ENCODE measurements at regions not wholly inside any gene's neighbourhood (a gene's known extent, or its start where the extent isn't known, plus 50 kb on each side); places are given as distances from the start of the nearest gene placed in this dataset.

DNA sequence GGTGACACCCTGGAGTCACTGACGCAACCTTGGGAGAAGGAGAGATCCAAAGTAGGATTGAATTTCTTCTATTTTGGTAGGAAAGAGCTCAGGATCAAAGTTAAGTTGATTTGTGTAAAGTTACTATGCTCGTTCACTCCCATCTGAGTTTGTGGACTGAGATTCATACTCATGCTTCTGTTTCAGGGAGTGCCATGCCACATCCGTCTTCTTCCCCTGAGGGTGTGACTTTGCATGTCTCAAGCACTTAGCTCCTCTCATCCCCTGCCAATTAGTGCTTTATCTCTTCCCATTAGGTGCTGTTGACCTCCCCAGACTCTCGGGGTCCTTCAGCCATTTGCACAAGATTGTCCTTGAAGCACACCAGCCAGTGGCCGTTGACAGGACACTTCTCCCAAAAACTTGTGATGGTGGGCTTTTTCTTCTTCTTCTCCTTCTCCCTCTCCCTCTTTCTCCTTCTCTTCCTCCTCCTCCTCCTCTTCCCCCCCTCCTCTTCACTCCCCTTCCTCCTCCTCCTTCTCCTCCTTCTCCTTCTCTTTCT lies 232.2 kb upstream of the KLF4 start:
- Histone ChIP-seq H3K79me1 (ENCODE audit: low read depth in 1 of 2, low read length in 2 of 2) (no peaks in the 10 kb centered on the region), H2AK5ac (ENCODE audit: low read depth, low read length) (no peak overlapping the region), H3K4me3 (ENCODE audit: insufficient read depth, low read depth, low read length) (no peak overlapping the region), H4K5ac (ENCODE audit: low read depth, low read length) (no peak overlapping the region), H2BK120ac (ENCODE audit: low read depth, low read length) (no peak overlapping the region), H3K4ac (ENCODE audit: low read depth, low read length) (no peak overlapping the region), H2BK20ac (ENCODE audit: low read depth, low read length) (no peak overlapping the region), H4K20me1 (ENCODE audit: insufficient read depth, low read length) (no peaks in the 10 kb centered on the region), H3K23ac (ENCODE audit: low read depth, low read length) (no peak overlapping the region), H3K56ac (ENCODE audit: extremely low read depth, insufficient read depth, low read length) (no peak overlapping the region), H2BK15ac (ENCODE audit: low read depth, low read length) (no peak overlapping the region), H3K27me3 (ENCODE audit: control insufficient read depth, insufficient read depth, low read length) (peaks cover 4% of the 10 kb centered on the region), H2AFZ (replicated peaks; ENCODE audit: low read length, poor library complexity) (no peak overlapping the region), H4K91ac (ENCODE audit: insufficient read depth, low read depth, low read length) (no peak overlapping the region), H3K4me1 (ENCODE audit: control insufficient read depth, insufficient read depth, low read length) (no peaks in the 10 kb centered on the region; the same call in 1 of the 2 replicates), H3K18ac (ENCODE audit: low read depth, low read length) (no peak overlapping the region), H3K36me3 (ENCODE audit: control insufficient read depth, insufficient read depth, low read length) (no peaks in the 10 kb centered on the region), H3K4me2 (ENCODE audit: low read depth, low read length) (no peak overlapping the region), H3K9ac (ENCODE audit: low read depth, low read length) (no peak overlapping the region), H2BK5ac (ENCODE audit: low read depth, low read length, poor library complexity, severe bottlenecking) (no peak overlapping the region), H3K9me1 (ENCODE audit: insufficient read depth, low read length) (no peaks in the 10 kb centered on the region), H2AK9ac (replicated peaks; ENCODE audit: low read depth, low read length, poor library complexity) (no peak overlapping the region), H3K9me3 (ENCODE audit: control insufficient read depth, insufficient read depth, low read length) (no peaks in the 10 kb centered on the region), H3K14ac (replicated peaks; ENCODE audit: low read depth, low read length) (no peak overlapping the region), H3K27ac (ENCODE audit: insufficient read depth, low read length) (no peak overlapping the region), H4K8ac (ENCODE audit: low read depth in 2 of 2, low read length in 2 of 2) (no peak overlapping the region)
- in situ Hi-C loops (cut with MboI; ENCODE audit: low sequenced_read_pairs) = no loop called here
- WGBS, 2 experiments (ENCODE audit: extremely low coverage in 2 of 2, insufficient read length in 1 of 2) = 100% methylated on average over 1 of the region's 5 CpGs; no CpG with 5 or more reads in 1 of the 2 experiments
- dilution Hi-C loops (cut with HindIII; ENCODE audit: low sequenced_read_pairs, unreplicated experiment) = no loop called here
- ChIA-PET POLR2A (ENCODE audit: unreplicated experiment) (no interaction called here), CTCF (interaction anchor here (0.6 kb wide), 1 partner anchor 11 kb away, joined by 3 read pairs; no protein-coding TSS in a partner anchor)
- DNase-seq (no peak), ATAC-seq (ENCODE audit: low read depth) (no peak)
- intact Hi-C loops (cut with micrococcal nuclease) = no loop called here
- BruUV-seq (replicated peaks) = no TSS peak
- TF ChIP-seq RAD21 (IDR thresholded peaks at IDR 0.05; ENCODE audit: low read length) = no peak
- no peak for TF ChIP-seq MXI1 (IDR thresholded peaks at IDR 0.05; ENCODE audit: borderline replicate concordance, low read depth, low read length)
- no peak for TF ChIP-seq CEBPB (IDR thresholded peaks at IDR 0.05; ENCODE audit: low read depth, low read length)
- no peak for TF ChIP-seq MAFK (IDR thresholded peaks at IDR 0.05; ENCODE audit: low read depth, low read length)
- no peak for TF ChIP-seq CHD1 (IDR thresholded peaks at IDR 0.05; ENCODE audit: low read depth, low read length)
- no peak for TF ChIP-seq MAZ (IDR thresholded peaks at IDR 0.05; ENCODE audit: borderline replicate concordance, low read depth, low read length)
- TF ChIP-seq POLR2A (IDR thresholded peaks at IDR 0.05; ENCODE audit: low read depth, low read length) = no peak
